ENCODE measurements at regions not wholly inside any gene's neighbourhood (a gene's known extent, or its start where the extent isn't known, plus 50 kb on each side); places are given as distances from the start of the nearest gene placed in this dataset.

DNA sequence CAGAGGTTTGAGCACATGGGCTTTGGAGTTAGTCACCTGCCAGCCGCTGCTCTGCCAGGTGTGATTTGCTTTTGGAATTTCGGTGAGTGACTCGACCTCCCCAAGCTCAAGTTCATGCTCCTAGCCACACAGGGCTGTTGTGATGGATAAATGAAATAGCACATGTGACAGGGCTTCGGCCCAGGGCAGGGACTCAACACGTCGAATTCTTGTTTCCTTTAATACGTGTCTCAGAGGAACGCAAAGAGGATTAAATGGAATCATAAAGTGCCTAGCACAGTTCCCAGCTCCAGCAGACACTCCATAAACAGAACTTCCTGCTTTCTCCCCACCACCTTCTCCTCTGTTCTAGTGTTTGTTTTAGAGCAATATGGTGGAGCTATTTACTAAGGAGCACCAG lies 88.3 kb upstream of the CHST15 start:
- in situ Hi-C loops (cut with MboI; ENCODE audit: low sequenced_read_pairs, unreplicated experiment), result no loop called here

DNA sequence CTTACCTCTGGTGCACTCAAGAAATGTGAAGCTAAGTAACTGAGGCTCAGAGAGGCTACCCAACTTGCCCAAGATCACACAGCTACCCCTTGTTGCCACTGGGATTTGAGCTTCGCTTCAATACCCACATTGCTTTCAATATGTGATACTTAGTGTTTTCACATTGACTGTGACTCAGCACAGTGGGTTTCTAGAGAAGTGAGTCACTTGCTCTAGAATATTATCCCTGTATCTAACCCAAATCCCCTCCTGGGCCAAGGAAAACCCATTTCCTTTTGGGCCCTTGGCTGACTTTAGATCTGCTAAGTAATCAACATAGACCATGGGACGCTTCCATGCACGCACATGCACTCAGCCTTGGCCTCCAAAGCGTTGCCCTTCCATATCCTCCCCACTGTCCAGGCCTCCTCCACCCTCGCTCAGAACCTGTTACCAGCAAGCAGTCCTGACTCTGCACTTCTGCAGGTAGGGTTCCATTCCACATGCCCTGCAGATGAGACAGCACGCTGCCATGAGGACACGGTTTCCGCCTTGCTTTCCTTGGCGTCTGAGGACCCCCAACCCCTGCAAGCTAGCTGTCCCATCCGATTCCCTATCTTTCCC lies 87.7 kb upstream of the CHST15 start:
- in situ Hi-C loops (cut with MboI; ENCODE audit: low sequenced_read_pairs, unreplicated experiment), result no loop called here
- TF ChIP-seq, protein P1, sequence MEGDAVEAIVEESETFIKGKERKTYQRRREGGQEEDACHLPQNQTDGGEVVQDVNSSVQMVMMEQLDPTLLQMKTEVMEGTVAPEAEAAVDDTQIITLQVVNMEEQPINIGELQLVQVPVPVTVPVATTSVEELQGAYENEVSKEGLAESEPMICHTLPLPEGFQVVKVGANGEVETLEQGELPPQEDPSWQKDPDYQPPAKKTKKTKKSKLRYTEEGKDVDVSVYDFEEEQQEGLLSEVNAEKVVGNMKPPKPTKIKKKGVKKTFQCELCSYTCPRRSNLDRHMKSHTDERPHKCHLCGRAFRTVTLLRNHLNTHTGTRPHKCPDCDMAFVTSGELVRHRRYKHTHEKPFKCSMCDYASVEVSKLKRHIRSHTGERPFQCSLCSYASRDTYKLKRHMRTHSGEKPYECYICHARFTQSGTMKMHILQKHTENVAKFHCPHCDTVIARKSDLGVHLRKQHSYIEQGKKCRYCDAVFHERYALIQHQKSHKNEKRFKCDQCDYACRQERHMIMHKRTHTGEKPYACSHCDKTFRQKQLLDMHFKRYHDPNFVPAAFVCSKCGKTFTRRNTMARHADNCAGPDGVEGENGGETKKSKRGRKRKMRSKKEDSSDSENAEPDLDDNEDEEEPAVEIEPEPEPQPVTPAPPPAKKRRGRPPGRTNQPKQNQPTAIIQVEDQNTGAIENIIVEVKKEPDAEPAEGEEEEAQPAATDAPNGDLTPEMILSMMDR (IDR thresholded peaks at IDR 0.05; ENCODE audit: borderline replicate concordance, control extremely low read depth, extremely low read depth, insufficient read depth, missing control alignments), result no peak
- no peak for DNase-seq (ENCODE audit: low spot score)

More for the DNA sequence above, 88.3 kb upstream of the CHST15 start:
- DNase-seq (ENCODE audit: low spot score), result no peak
- TF ChIP-seq, protein P1 (IDR thresholded peaks at IDR 0.05; ENCODE audit: borderline replicate concordance, control extremely low read depth, extremely low read depth, insufficient read depth, missing control alignments), result no peak

DNA sequence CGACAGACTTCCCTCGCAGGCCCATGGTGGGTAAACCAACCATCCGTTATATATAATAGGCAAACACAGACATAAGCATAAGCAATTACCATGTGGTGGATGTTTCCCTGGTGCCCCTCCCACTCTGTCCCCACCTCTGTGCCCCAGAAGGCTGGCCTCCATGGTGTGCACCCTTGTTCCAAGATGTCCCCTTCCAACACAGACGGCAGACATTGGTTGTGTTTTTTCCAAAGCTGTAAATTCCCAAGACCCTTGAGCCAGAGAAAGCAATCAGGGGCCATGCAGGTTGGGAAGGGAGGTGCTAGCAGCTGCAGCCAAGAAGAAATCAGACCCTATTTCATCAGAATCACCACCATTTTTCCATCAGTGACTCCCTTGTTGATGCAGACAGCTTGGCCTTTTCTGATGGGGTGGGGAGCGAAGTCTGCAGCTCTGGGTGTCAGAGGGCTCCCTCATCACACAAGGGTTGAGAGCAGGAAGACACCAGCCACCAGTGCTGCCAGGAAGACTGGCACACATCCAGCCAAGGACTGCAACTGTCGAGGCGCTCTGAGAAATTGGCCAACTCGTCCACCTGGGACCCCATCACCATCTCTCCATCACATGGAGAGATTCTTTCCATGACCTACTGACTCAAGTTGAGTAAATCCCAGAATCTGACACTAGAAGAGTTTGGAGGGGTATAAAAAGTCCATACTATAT lies 86.8 kb upstream of the CHST15 start:
- in situ Hi-C loops (cut with MboI; ENCODE audit: low sequenced_read_pairs, unreplicated experiment), result no loop called here
- TF ChIP-seq, protein P1 (IDR thresholded peaks at IDR 0.05; ENCODE audit: borderline replicate concordance, control extremely low read depth, extremely low read depth, insufficient read depth, missing control alignments), result no peak
- DNase-seq (ENCODE audit: low spot score), result no peak

DNA sequence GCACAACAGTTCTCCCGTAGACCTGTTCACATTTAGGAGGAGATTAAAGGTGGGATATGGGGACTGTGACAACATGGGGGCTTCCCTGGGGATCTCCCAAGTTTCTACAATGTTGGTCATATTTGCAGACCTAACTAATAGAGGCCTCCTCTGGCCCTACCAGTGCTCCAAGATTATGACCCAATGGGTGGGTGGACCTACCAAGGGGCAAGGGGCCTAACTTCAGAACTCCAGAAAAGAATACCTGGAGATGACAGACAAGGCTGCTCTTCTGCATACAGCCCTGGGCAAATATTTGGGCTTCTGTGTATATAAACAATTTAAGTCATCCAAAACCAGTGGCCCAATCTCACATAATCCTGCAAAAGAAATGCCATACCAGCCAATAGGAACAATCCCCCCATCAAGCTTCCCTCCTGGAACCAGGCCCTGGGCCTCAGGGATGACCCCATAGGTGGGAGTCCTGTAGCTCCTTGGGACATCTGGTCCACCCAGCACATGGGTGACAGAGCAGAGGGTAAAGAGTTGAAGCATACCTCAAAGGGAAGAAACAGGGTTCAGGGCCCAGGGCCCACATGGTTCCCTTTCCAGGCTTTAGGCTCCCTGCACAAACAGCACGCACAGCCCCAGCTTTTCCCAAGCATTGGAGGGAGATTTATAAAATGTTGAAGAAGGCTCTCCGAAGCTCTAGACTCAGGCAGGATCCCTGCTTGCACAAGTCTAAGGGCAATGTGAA lies 86.1 kb upstream of the CHST15 start:
- TF ChIP-seq, protein P1 (IDR thresholded peaks at IDR 0.05; ENCODE audit: borderline replicate concordance, control extremely low read depth, extremely low read depth, insufficient read depth, missing control alignments), result no peak
- DNase-seq (ENCODE audit: low spot score), result no peak
- in situ Hi-C loops (cut with MboI; ENCODE audit: low sequenced_read_pairs, unreplicated experiment), result no loop called here

DNA sequence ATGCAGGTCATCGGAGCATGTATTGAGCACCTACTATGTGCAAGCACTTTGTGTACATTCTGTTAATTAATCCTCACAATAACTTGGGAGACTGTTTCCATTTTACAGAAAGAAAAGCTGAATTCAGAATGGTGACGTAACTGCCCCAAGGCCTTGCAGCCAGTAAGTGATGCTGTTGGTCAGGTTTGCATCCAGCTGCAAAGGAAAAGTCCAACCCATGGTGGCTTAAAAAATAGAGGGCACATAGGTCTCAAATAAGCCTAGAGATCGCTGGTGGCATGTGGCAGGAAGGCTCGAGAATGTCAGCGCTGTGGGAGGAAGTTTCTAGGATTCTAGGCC lies 83.8 kb upstream of the CHST15 start:
- DNase-seq (ENCODE audit: low spot score), result no peak
- in situ Hi-C loops (cut with MboI; ENCODE audit: low sequenced_read_pairs, unreplicated experiment), result no loop called here
- TF ChIP-seq, protein P1 (IDR thresholded peaks at IDR 0.05; ENCODE audit: borderline replicate concordance, control extremely low read depth, extremely low read depth, insufficient read depth, missing control alignments), result no peak

DNA sequence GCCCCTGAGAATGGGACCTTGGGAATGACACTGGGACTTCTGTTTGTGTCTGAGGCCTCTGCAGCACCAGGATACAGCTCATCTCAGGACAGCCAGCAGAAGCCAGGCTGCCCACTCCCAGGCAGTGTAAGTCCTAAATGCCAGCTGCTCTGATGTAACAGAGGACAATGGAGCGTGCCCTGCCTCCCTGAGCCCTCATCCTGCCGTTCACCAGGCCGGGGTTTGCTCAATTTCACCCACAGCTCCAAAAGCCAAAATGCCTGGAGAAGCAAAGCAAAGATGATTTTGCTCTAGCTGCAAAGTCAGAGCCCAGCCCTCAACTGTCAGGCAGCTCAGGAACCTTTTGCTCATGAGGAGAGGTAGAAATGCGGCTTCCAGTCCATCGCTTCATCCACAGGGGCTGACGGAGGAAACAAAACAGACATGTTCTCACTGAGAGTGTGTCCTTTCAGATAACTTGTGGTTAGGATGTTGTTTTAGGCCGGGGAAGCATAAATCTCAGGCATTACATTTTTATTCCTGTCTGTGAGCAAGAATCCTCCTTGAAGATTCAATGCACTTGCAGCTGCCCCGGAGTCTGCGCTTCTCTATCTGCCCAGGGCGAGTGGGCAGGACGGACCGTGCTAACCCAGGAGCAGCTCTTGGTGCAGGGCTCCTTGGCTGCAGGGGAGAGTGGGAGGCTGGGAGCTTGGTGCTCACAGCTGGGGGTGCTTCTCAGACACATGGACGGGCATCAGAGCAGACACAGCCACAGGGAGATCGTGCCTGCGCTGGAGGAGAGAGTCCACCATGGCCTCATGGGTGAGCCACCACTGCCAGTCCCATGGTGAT lies 83.2 kb upstream of the CHST15 start:
- no peak for DNase-seq (ENCODE audit: low spot score)

More for the DNA sequence above, 83.2 kb upstream of the CHST15 start:
- TF ChIP-seq, protein P1 (IDR thresholded peaks at IDR 0.05; ENCODE audit: borderline replicate concordance, control extremely low read depth, extremely low read depth, insufficient read depth, missing control alignments), result no peak
- in situ Hi-C loops (cut with MboI; ENCODE audit: low sequenced_read_pairs, unreplicated experiment), result no loop called here

Data from GM13976 (cell line).